T-helper 2 cell (primary cell): ENCODE measurements at regions not wholly inside any gene's neighbourhood (a gene's known extent, or its start where the extent isn't known, plus 50 kb on each side); places are given as distances from the start of the nearest gene placed in this dataset.

ENCODE experiments used
- DNase-seq, 5 experiments: peaks; one replicate each; pipeline versions ENCODE4 v3.0.0 to v3.0.0-alpha.2; 2012 to 2022

DNA sequence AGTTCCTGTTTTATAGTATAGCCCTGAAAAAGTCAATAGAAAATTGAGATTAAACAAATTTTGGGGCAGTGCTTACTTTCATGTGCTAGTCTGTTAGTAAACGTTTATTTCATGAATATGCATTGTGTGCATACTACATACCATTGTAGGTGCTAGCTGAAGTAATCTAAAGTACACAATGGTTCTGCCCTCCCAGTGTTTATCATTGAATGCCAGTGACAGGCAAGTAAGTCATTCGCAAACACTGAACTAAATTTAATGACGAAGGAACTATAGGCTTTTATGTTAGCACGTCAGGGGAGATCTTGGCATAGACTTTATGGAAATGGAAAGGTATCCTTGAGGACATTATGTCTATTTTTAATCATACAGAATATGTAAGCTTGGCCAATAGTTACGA, 426.9 kb upstream of the EPHA5 start:
- no peak for DNase-seq

- no peak for DNase-seq
Observed at GRCh38 chr4:66095065-66095464, 424.8 kb upstream of the EPHA5 start.

DNA sequence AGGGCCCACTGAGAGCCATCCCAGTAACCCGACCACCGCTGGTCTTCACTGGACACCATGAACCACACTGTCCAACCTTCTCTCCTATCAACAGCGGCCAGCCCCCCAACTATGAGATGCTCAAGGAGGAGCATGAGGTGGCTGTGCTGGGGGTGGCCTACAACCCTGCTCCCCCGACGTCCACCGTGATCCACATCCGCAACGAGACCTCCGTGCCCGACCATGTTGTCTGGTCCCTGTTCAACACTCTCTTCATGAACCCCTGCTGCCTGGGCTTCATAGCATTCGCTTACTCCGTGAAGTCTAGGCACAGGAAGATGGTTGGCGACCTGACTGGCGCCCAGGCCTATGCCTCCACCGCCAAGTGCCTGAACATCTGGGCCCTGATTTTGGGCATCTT, 423.8 kb upstream of the EPHA5 start:
- DNase-seq = no peak

- no peak for DNase-seq
Observed at GRCh38 chr4:66091786-66092185, 421.5 kb upstream of the EPHA5 start.

GRCh38 chr4:66073961-66074360, 403.7 kb upstream of the EPHA5 start:
- no peak for DNase-seq

- no peak for DNase-seq
Observed at GRCh38 chr4:66071911-66072310, 401.6 kb upstream of the EPHA5 start.

DNA sequence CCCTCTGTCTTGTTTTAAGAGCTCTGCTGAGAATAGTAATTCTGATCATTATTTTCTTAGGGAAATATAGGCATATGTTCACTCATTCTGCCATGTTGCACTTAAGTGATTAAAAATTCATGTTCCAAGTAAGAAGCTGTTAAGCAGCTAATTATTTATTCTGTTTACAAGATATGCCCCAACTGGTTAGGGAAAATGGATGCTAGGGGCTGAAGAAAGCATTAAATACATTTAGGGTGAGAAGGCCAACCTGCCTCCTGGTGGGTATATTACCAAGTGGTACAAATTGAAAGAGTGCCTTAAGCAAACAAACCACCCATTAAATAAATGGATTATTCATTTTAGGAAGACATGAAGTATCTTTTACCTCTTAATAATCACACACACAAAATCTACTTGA, 392.6 kb upstream of the EPHA5 start:
- no peak for DNase-seq

- no peak for DNase-seq
Observed at GRCh38 chr4:66062044-66062443, 391.8 kb upstream of the EPHA5 start.

- DNase-seq = no peak
Observed at GRCh38 chr4:66059556-66059955, 389.3 kb upstream of the EPHA5 start.

- no peak for DNase-seq
Observed at GRCh38 chr4:66059136-66059535, 388.8 kb upstream of the EPHA5 start.

DNA sequence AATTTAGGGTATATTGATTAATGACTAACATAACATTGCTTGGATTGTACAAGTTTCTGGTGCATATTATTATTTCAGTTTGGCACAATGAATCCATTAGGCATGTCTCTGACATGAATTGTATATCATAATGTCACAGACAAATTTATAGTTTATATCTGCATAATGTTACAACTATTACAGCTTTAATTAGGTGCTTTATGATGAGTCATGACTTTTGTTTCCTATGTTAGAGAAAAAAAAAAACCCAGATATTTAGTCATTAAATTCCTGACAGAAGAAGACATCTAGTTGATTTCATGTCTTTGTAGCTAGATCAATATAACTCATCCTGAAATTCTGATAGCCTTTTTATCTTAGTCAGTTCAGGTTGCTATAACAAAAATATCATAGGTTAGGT, 385.7 kb upstream of the EPHA5 start:
- DNase-seq = no peak

DNA sequence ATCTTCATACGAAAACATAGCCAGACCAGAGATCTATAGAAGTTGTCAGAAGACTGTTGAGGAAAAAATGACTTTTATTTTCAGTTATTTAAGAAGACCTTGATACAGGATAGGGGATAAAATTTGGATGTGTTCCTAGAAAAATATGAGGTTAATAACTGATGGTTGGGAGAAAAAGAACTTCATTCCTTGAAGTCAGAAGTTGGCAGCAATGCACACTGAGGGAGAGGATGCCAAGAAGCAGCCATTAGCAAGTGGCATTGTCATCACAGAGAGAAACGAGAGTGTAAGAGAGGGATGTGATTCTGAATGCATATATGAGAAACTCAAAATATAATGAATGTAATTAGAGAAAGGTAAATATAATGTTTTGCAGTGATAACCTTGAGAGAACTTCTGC, 382.1 kb upstream of the EPHA5 start:
- no peak for DNase-seq

DNA sequence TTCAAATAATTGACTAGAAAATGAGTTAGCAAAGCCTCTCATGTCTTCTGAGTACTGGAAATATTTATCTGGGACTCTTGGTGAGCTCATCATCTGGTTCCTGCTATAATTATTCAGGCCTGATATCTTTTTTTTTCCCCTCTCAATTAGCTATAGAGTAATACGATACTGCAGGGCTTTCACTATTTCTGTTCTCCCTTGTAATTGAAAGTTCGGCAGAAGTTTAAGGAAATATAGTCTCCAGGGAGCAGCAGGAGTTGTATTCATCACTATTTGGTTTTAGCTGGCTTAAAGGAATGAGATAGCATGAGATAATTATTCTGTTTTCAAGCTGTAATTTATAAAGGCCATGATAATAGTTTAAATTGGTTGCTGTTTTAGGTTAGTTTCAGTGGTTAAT, 378.6 kb upstream of the EPHA5 start:
- DNase-seq = no peak

GRCh38 chr4:66045913-66046312, 375.6 kb upstream of the EPHA5 start:
- DNase-seq = no peak

DNA sequence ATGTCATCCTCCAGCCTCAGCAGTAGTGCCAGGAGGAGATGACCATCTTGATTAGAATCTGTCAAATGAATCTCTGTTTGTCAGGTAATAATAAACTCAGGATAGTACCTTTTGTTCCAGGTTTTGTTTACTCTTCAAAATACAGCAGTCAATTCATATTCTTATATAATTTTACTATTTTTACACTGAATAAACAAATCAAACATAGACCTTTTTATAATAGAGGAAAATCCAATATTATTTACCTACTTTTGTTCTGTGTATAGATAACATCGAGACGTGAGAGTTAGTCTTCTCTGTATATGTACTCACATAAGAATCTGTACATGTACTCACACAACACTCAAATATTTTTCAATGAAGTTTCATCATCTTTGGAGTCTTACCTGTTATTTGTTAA, 365.4 kb upstream of the EPHA5 start:
- DNase-seq = no peak

DNA sequence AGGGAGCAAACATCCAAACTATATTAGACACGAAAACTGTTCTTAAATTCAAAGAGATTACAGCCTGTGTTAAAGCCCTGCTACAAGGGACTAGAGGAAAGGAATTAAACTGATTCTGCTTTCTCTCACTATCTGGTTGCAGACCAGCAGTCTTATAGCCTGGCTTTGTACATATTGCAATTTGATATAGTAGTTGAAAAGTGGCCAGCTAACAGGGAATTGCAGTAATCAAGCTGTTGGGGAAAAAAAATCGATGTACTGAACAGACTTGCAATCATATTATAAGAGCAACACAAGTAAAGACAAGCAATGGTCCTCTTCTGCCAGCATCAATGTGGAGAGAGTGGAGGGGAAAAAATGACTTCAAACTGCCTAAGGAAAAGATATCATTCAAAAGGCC, 364.4 kb upstream of the EPHA5 start:
- no peak for DNase-seq

- no peak for DNase-seq
Observed at GRCh38 chr4:66034262-66034661, 364.0 kb upstream of the EPHA5 start.

DNA sequence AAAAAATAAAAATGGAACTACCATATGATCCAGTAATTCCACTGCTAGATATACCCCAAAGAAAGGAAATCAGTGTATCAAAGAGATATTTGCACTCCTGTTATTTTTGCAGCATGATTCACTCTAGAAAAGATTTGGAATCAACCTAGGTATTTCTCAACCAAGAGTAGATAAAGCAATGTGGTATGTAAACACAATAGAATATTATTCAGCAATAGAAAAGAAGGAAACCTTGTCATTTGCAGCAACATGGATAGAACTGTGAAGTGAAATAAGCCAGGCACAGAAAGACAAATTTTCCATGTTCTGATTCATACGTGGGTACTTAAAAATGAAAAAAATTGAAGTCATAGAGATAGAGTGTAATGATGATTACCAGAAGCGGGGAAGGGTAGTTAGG, 362.3 kb upstream of the EPHA5 start:
- no peak for DNase-seq

GRCh38 chr4:66028668-66029067, 358.4 kb upstream of the EPHA5 start:
- DNase-seq = no peak

- no peak for DNase-seq
Observed at GRCh38 chr4:66023061-66023460, 352.8 kb upstream of the EPHA5 start.

- DNase-seq = no peak
Observed at GRCh38 chr4:66017671-66018070, 347.4 kb upstream of the EPHA5 start.

DNA sequence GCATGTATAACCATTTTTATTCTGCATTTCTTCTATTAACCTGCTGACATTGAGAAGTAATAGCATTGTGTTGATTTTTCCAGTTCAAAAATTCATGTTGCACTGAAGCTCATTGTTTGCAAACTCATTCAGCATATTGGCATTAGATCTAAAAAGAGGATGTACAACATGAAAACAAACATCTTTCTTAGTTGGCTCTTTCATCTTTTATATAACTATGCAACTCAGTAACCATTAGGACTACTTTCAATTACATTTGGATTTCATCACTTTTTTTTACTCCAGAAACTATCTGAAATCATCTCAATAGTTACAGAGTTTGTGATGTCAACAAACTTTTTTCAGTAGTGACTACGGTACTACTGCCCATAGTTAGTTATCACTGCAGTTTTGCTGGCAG, 346.0 kb upstream of the EPHA5 start:
- DNase-seq = no peak

DNA sequence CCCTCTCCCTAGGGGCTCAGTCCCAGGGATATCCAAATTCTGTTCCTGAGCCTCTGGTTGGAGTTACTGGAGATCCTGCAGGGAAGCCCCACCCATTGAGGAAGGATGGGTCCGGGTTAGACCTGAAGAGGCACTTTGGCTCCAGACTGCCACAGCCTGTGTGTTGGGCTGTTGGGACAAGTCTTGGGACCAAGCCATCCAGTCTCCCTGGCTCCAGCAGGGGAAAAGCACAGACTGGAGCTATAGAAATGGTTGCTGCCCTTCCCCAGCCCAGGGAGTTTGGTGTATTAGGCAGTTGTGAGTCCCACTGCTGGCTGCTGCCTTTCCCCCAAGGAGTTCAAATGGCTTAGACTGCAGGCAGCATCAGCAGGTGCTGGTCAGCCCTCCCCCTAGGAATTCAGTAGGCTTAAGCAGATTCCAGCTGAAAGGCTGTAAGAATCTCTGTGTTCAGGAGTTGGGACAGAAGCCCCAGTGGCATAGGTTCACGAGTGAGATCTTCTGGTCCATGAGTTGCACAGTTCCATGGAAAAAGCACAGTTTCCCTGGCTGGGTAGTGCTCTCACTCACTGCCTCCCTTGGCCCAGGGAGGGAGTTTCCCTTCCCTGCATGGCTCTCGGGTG, 344.0 kb upstream of the EPHA5 start:
- no peak for DNase-seq

GRCh38 chr4:66000510-66001117, 330.3 kb upstream of the EPHA5 start:
- no peak for DNase-seq

GRCh38 chr4:65999518-65999871, 329.2 kb upstream of the EPHA5 start:
- no peak for DNase-seq
